ENCODE measurements at regions not wholly inside any gene's neighbourhood (a gene's known extent, or its start where the extent isn't known, plus 50 kb on each side); places are given as distances from the start of the nearest gene placed in this dataset.

- Histone ChIP-seq H4K91ac (ENCODE audit: insufficient read length, low read depth, low read length) (no peak overlapping the region), H3K27me3 (ENCODE audit: insufficient read depth, low read length) (no peaks in the 10 kb centered on the region), H3K23ac (ENCODE audit: insufficient read length, low read depth, low read length) (no peak overlapping the region), H3K9ac (ENCODE audit: extremely low read depth, insufficient read length, low read length) (no peak overlapping the region), H3K4me2 (ENCODE audit: insufficient read depth, insufficient read length, low read length) (no peak overlapping the region), H2BK120ac (ENCODE audit: low read depth, low read length, poor library complexity, severe bottlenecking) (no peak overlapping the region), H3T11ph (ENCODE audit: low read length) (no peak overlapping the region), H2AFZ (ENCODE audit: low read length) (no peak overlapping the region), H3K18ac (ENCODE audit: insufficient read length, low read depth, low read length) (no peak overlapping the region), H3K14ac (ENCODE audit: insufficient read depth, low read length) (no peak overlapping the region), H3K4ac (ENCODE audit: low read depth, low read length) (no peak overlapping the region), H4K5ac (ENCODE audit: insufficient read length, low read depth, low read length) (no peak overlapping the region), H3K4me1 (ENCODE audit: insufficient read depth, low read length) (no peaks in the 10 kb centered on the region), H3K27ac (ENCODE audit: insufficient read length, low read depth, low read length) (no peak overlapping the region), H3K23me2 (ENCODE audit: insufficient read length, low read depth, low read length, poor library complexity, severe bottlenecking) (no peaks in the 10 kb centered on the region), H2BK15ac (ENCODE audit: low read depth, low read length) (no peak overlapping the region), H3K56ac (ENCODE audit: insufficient read length, low read depth, low read length) (no peak overlapping the region), H2BK12ac (ENCODE audit: insufficient read length, low read depth, low read length) (no peak overlapping the region), H3K9me3 (ENCODE audit: control insufficient read depth, low read depth, low read length) (no peaks in the 10 kb centered on the region), H3K79me2 (ENCODE audit: insufficient read depth, low read length) (no peaks in the 10 kb centered on the region), H2BK5ac (ENCODE audit: insufficient read length, low read length) (no peak overlapping the region), H2BK20ac (ENCODE audit: low read depth, low read length, poor library complexity, severe bottlenecking) (no peak overlapping the region), H4K20me1 (ENCODE audit: control insufficient read depth, insufficient read depth, insufficient read length) (no peaks in the 10 kb centered on the region), H2AK5ac (ENCODE audit: insufficient read length, low read length) (no peak overlapping the region), H3K79me1 (ENCODE audit: insufficient read depth, low read depth, low read length, poor library complexity, severe bottlenecking) (no peaks in the 10 kb centered on the region), H4K8ac (replicated peaks; ENCODE audit: insufficient read length, low read depth, low read length) (no peak overlapping the region)
- Mint-ChIP-seq H3K36me3 (ENCODE audit: insufficient read depth in 1 of 3, low read depth in 3 of 3) (no peaks in the 10 kb centered on the region; a peak in 1 of 7 replicates), H3K4me3 (no peak overlapping the region), H3K9me3 (no peaks in the 10 kb centered on the region), H3K27ac (no peak overlapping the region), H3K27me3 (ENCODE audit: low read depth) (no peaks in the 10 kb centered on the region), H3K4me1 (peaks cover under 1 to 8% of the 10 kb centered on the region in 2 experiments; a peak in 3 of 4 replicates)
- TF ChIP-seq CTCF (conservative IDR thresholded peaks at IDR 0.05) = no peak
- DNase-seq = no peak
- no CpG with 5 or more reads among the region's 2 CpGs for WGBS (ENCODE audit: extremely low coverage, insufficient read length, low lambda C conversion rate)
These were observed 276.8 kb upstream of the POU3F3 start for GRCh38 chr2:104577143-104577542.

All from H9 (cell line).